ENCODE measurements at regions not wholly inside any gene's neighbourhood (a gene's known extent, or its start where the extent isn't known, plus 50 kb on each side); places are given as distances from the start of the nearest gene placed in this dataset.

DNA sequence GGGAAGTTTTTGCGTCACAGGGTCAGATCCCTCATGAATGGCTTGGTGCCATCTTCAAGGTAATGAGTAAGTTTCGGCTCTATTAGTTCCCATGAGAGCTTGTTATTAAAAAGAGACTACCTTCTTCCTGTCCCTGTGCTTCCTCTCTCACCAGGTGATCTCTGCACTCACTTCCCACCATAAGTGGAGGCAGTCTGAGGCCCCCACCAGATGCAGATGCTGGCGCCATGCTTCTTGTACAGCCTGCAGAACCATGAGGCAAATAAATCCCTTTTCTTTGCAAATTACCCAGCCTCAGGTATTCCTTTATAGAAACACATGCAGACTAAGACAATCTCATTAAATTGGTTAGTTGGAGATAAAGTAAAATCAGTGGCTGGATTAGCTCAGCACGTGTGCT, 75.6 kb upstream of the RFC3 start:
- TF ChIP-seq, protein P1, sequence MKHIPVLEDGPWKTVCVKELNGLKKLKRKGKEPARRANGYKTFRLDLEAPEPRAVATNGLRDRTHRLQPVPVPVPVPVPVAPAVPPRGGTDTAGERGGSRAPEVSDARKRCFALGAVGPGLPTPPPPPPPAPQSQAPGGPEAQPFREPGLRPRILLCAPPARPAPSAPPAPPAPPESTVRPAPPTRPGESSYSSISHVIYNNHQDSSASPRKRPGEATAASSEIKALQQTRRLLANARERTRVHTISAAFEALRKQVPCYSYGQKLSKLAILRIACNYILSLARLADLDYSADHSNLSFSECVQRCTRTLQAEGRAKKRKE (CRISPR knock-in tag; IDR thresholded peaks at IDR 0.05; ENCODE audit: low read depth), result no peak
- TF ChIP-seq JUN (IDR thresholded peaks at IDR 0.05) (no peak), POLR2A (IDR thresholded peaks at IDR 0.05; ENCODE audit: low read length) (no peak), HOXB13 (CRISPR knock-in tag; IDR thresholded peaks at IDR 0.05; ENCODE audit: low read depth) (no peak), BHLHE40 (IDR thresholded peaks at IDR 0.05; ENCODE audit: low read depth, low read length) (no peak), CEBPB (IDR thresholded peaks at IDR 0.05) (no peak)
- TF ChIP-seq, protein P2, sequence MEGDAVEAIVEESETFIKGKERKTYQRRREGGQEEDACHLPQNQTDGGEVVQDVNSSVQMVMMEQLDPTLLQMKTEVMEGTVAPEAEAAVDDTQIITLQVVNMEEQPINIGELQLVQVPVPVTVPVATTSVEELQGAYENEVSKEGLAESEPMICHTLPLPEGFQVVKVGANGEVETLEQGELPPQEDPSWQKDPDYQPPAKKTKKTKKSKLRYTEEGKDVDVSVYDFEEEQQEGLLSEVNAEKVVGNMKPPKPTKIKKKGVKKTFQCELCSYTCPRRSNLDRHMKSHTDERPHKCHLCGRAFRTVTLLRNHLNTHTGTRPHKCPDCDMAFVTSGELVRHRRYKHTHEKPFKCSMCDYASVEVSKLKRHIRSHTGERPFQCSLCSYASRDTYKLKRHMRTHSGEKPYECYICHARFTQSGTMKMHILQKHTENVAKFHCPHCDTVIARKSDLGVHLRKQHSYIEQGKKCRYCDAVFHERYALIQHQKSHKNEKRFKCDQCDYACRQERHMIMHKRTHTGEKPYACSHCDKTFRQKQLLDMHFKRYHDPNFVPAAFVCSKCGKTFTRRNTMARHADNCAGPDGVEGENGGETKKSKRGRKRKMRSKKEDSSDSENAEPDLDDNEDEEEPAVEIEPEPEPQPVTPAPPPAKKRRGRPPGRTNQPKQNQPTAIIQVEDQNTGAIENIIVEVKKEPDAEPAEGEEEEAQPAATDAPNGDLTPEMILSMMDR (IDR thresholded peaks at IDR 0.05), result no peak
- TF ChIP-seq, protein P3, sequence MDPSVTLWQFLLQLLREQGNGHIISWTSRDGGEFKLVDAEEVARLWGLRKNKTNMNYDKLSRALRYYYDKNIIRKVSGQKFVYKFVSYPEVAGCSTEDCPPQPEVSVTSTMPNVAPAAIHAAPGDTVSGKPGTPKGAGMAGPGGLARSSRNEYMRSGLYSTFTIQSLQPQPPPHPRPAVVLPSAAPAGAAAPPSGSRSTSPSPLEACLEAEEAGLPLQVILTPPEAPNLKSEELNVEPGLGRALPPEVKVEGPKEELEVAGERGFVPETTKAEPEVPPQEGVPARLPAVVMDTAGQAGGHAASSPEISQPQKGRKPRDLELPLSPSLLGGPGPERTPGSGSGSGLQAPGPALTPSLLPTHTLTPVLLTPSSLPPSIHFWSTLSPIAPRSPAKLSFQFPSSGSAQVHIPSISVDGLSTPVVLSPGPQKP (IDR thresholded peaks at IDR 0.05; ENCODE audit: low read depth, low read length), result no peak
- TF ChIP-seq, protein P4, sequence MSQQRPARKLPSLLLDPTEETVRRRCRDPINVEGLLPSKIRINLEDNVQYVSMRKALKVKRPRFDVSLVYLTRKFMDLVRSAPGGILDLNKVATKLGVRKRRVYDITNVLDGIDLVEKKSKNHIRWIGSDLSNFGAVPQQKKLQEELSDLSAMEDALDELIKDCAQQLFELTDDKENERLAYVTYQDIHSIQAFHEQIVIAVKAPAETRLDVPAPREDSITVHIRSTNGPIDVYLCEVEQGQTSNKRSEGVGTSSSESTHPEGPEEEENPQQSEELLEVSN (IDR thresholded peaks at IDR 0.05; ENCODE audit: borderline replicate concordance, low read depth), result no peak
